Suprapubic skin (tissue), 4 donors: ENCODE measurements at regions not wholly inside any gene's neighbourhood (a gene's known extent, or its start where the extent isn't known, plus 50 kb on each side); places are given as distances from the start of the nearest gene placed in this dataset.

Source experiments
- DNase-seq, 2 donors: peaks; one replicate each; pipeline ENCODE4 v3.0.0-alpha.2; 2019; ENCODE audit warnings: low spot score in 2 of 2
- H3K27ac ChIP-seq: fragments of 200-600 bp; sonication (generic); one replicate; pipeline ENCODE4 v1.5.1; 2019
- H3K27me3 ChIP-seq: fragments of 200-600 bp; sonication (generic); one replicate; pipeline ENCODE4 v1.5.1; 2019
- H3K36me3 ChIP-seq: fragments of 200-600 bp; sonication (generic); one replicate; pipeline ENCODE4 v1.5.1; 2019
- H3K4me1 ChIP-seq: fragments of 200-600 bp; sonication (generic); one replicate; pipeline ENCODE4 v1.5.1; 2019
- H3K4me3 ChIP-seq: fragments of 200-600 bp; sonication (generic); one replicate; pipeline ENCODE4 v1.5.1; 2019; ENCODE audit warnings: mild to moderate bottlenecking
- H3K9me3 ChIP-seq: fragments of 200-600 bp; sonication (generic); one replicate; pipeline ENCODE4 v1.5.1; 2019
- CTCF ChIP-seq, 2 donors: fragments of 200-600 bp in 1 of 2; fragments of 450-650 bp in 1 of 2; sonication (generic) in 1 of 2; IDR thresholded peaks; one replicate each; pipeline ENCODE4 v1.5.1; 2016 to 2019; ENCODE audit warnings: antibody characterized with exemption in 2 of 2, mild to moderate bottlenecking in 1 of 2, moderate library complexity in 1 of 2
- EP300 ChIP-seq: sonication (generic); formaldehyde crosslinking; IDR thresholded peaks from one replicate; pipeline ENCODE4 v1.6.1; 2017; ENCODE audit warnings: antibody characterized with exemption
- POLR2A ChIP-seq, 2 donors: fragments of 450-650 bp; IDR thresholded peaks; one replicate each; pipeline ENCODE4 v1.6.1; 2017; ENCODE audit warnings: antibody characterized with exemption in 2 of 2, mild to moderate bottlenecking in 2 of 2, moderate library complexity in 2 of 2
- POLR2AphosphoS5 ChIP-seq, 3 donors: sonication (generic); formaldehyde crosslinking; IDR thresholded peaks; one replicate each; pipeline ENCODE4 v1.6.1; 2017; ENCODE audit warnings: antibody characterized with exemption in 3 of 3
- WGBS: methylation state at CpG from one replicate; pipeline ENCODE4 v1.1.5; 2018; 5-methylcytosine and 5-hydroxymethylcytosine counted together

- Histone ChIP-seq H3K9me3 (no peaks in the 10 kb centered on the region), H3K27me3 (peaks cover 43% of the 10 kb centered on the region), H3K4me3 (no peak overlapping the region), H3K4me1 (peaks cover 3% of the 10 kb centered on the region), H3K36me3 (no peaks in the 10 kb centered on the region), H3K27ac (no peak overlapping the region)
- WGBS = 76% methylated on average over 11 of the region's 11 CpGs
- TF ChIP-seq EP300 (no peak), POLR2A (IDR thresholded peaks at IDR 0.05) (no peak), CTCF (IDR thresholded peaks at IDR 0.05) (no peak), POLR2AphosphoS5 (IDR thresholded peaks at IDR 0.05) (no peak)
- no peak for DNase-seq
Observed at GRCh38 chr3:13207975-13208705, 134.9 kb upstream of the IQSEC1 start.

- Histone ChIP-seq H3K27ac (no peak overlapping the region), H3K36me3 (no peaks in the 10 kb centered on the region), H3K27me3 (peaks cover 45% of the 10 kb centered on the region), H3K4me1 (peaks cover 3% of the 10 kb centered on the region), H3K4me3 (no peak overlapping the region), H3K9me3 (no peaks in the 10 kb centered on the region)
- TF ChIP-seq CTCF (IDR thresholded peaks at IDR 0.05) (no peak), EP300 (no peak)
- no peak for DNase-seq
- WGBS = 88% methylated on average over 9 of the region's 9 CpGs
Observed at GRCh38 chr3:13207578-13207922, 134.3 kb upstream of the IQSEC1 start.

- 73% methylated on average over 20 of the region's 20 CpGs for WGBS
- Histone ChIP-seq H3K36me3 (no peaks in the 10 kb centered on the region), H3K4me1 (peaks cover 3% of the 10 kb centered on the region), H3K27ac (no peak overlapping the region), H3K27me3 (peaks cover 45% of the 10 kb centered on the region), H3K4me3 (no peak overlapping the region), H3K9me3 (no peaks in the 10 kb centered on the region)
- TF ChIP-seq EP300 (no peak), POLR2AphosphoS5 (IDR thresholded peaks at IDR 0.05) (no peak), CTCF (IDR thresholded peaks at IDR 0.05) (no peak), POLR2A (IDR thresholded peaks at IDR 0.05) (no peak)
- no peak for DNase-seq
Observed at GRCh38 chr3:13206799-13207577, 133.8 kb upstream of the IQSEC1 start.

GRCh38 chr3:13205567-13206143 lies 132.4 kb upstream of the IQSEC1 start:
- Histone ChIP-seq H3K27ac (no peak overlapping the region), H3K4me1 (peaks cover 3% of the 10 kb centered on the region), H3K4me3 (no peak overlapping the region), H3K9me3 (no peaks in the 10 kb centered on the region), H3K36me3 (no peaks in the 10 kb centered on the region), H3K27me3 (peaks cover 49% of the 10 kb centered on the region)
- TF ChIP-seq POLR2A (IDR thresholded peaks at IDR 0.05) (no peak), EP300 (no peak), POLR2AphosphoS5 (IDR thresholded peaks at IDR 0.05) (no peak), CTCF (IDR thresholded peaks at IDR 0.05) (no peak)
- 94% methylated on average over 3 of the region's 3 CpGs for WGBS
- no peak for DNase-seq

GRCh38 chr3:13204177-13204581 lies 130.9 kb upstream of the IQSEC1 start:
- Histone ChIP-seq H3K36me3 (no peaks in the 10 kb centered on the region), H3K27me3 (peaks cover 57% of the 10 kb centered on the region), H3K4me3 (no peak overlapping the region), H3K27ac (no peak overlapping the region), H3K4me1 (peaks cover 3% of the 10 kb centered on the region), H3K9me3 (no peaks in the 10 kb centered on the region)
- TF ChIP-seq CTCF (IDR thresholded peaks at IDR 0.05) (no peak), POLR2AphosphoS5 (IDR thresholded peaks at IDR 0.05) (no peak), EP300 (no peak), POLR2A (IDR thresholded peaks at IDR 0.05) (no peak)
- DNase-seq = no peak
- WGBS = 7% methylated on average over 3 of the region's 34 CpGs
